ENCODE measurements at regions not wholly inside any gene's neighbourhood (a gene's known extent, or its start where the extent isn't known, plus 50 kb on each side); places are given as distances from the start of the nearest gene placed in this dataset.

- TF ChIP-seq CTCF (conservative IDR thresholded peaks at IDR 0.05 in 1 of 2, IDR thresholded peaks at IDR 0.05 in 1 of 2; ENCODE audit: low read depth in 1 of 2, low read length in 2 of 2) (no peak), EZH2 (IDR thresholded peaks at IDR 0.05; ENCODE audit: low read length, missing control alignments) (no peak)
Observed at GRCh38 chr9:22286661-22287060, 160.0 kb upstream of the DMRTA1 start.

Data from fibroblast of lung (primary cell).